ENCODE measurements at regions not wholly inside any gene's neighbourhood (a gene's known extent, or its start where the extent isn't known, plus 50 kb on each side); places are given as distances from the start of the nearest gene placed in this dataset.

DNA sequence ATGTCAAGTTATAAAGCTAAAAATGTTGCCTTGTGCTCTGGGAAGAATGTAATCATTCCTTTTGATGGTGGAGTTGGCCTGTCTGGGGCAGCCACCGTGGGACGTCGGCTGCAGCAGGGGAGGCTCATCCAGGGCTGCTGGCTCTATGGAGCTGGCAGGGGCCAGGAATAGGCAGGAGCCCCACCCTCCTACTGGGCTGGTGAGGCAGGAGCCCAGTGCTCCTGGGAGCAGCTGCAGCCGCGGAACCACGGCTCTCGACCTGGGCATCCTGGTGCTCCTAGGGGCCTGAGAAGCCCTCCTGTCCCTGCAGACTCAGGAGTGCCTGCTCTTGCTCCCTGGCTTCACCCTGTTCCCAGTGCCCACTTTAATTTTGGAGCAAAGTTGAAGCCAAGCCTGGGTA lies 127.1 kb downstream of the DIPK2A start:
- TF ChIP-seq, protein P1, sequence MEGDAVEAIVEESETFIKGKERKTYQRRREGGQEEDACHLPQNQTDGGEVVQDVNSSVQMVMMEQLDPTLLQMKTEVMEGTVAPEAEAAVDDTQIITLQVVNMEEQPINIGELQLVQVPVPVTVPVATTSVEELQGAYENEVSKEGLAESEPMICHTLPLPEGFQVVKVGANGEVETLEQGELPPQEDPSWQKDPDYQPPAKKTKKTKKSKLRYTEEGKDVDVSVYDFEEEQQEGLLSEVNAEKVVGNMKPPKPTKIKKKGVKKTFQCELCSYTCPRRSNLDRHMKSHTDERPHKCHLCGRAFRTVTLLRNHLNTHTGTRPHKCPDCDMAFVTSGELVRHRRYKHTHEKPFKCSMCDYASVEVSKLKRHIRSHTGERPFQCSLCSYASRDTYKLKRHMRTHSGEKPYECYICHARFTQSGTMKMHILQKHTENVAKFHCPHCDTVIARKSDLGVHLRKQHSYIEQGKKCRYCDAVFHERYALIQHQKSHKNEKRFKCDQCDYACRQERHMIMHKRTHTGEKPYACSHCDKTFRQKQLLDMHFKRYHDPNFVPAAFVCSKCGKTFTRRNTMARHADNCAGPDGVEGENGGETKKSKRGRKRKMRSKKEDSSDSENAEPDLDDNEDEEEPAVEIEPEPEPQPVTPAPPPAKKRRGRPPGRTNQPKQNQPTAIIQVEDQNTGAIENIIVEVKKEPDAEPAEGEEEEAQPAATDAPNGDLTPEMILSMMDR (conservative IDR thresholded peaks at IDR 0.05 in 1 of 2, IDR thresholded peaks at IDR 0.05 in 1 of 2; ENCODE audit: extremely low read depth in 1 of 2, insufficient read depth in 1 of 2, low read depth in 1 of 2, low read length in 2 of 2): no peak
- TF ChIP-seq EZH2 (IDR thresholded peaks at IDR 0.05; ENCODE audit: borderline replicate concordance, low read length): no peak
